ENCODE measurements at regions not wholly inside any gene's neighbourhood (a gene's known extent, or its start where the extent isn't known, plus 50 kb on each side); places are given as distances from the start of the nearest gene placed in this dataset.
"Not testable (repeated sequence)": the region's sequence is repeated elsewhere in the genome, so short reads cannot be mapped to it uniquely, and the experiment has no call there.

GRCh38 chr13:65677906-65678305 lies 1552.2 kb downstream of the PCDH9 start (continued):
- TF ChIP-seq IRF3 (IDR thresholded peaks at IDR 0.05), result no peak
- no peak for TF ChIP-seq YY1 (IDR thresholded peaks at IDR 0.05; ENCODE audit: low read depth, low read length)

- POLR2A ChIA-PET; in situ Hi-C loops (cut with MboI); H4K20me1 ChIP-seq (ENCODE audit: control insufficient read depth, insufficient read depth); H3K9ac ChIP-seq (ENCODE audit: control insufficient read depth, insufficient read depth, low read length); H3K79me2 ChIP-seq (ENCODE audit: control insufficient read depth, insufficient read depth, low read length); H3K4me2 ChIP-seq (ENCODE audit: control insufficient read depth, insufficient read depth); H3K9me3 ChIP-seq (replicated peaks; ENCODE audit: control insufficient read depth, insufficient read depth, low read length); ATAC-seq; H3K27ac ChIP-seq (ENCODE audit: control insufficient read depth, insufficient read depth); BruUV-seq (replicated peaks); DNase-seq (ENCODE audit: low read depth, low spot score); CTCF ChIA-PET; H3K36me3 ChIP-seq (ENCODE audit: control insufficient read depth in 2 of 2, insufficient read depth in 2 of 2, low read length in 1 of 2); intact Hi-C loops (cut with micrococcal nuclease; ENCODE audit: unreplicated experiment); H3K27me3 ChIP-seq (replicated peaks in 1 of 2; ENCODE audit: control insufficient read depth in 2 of 2, insufficient read depth in 2 of 2, low read length in 1 of 2); H3K4me1 ChIP-seq (ENCODE audit: control insufficient read depth, insufficient read depth, low read length); RAD21 ChIA-PET (ENCODE audit: unreplicated experiment); FAIRE-seq; H2AFZ ChIP-seq (ENCODE audit: control insufficient read depth, low read depth, low read length); H3K4me3 ChIP-seq: not testable (repeated sequence)
- SMC1A ChIA-PET (ENCODE audit: uncharacterized antibody, unreplicated experiment), result interaction anchor here (0.6 kb wide), 1 partner anchor 665 kb away, joined by 3 read pairs; no protein-coding TSS in a partner anchor
- WGBS (ENCODE audit: insufficient coverage, insufficient replicate concordance, low lambda C conversion rate, missing lambda C conversion rate), result 1% methylated on average over 5 of the region's 5 CpGs
These were observed 1554.8 kb downstream of the PCDH9 start for GRCh38 chr13:65675383-65675782.

- ChIA-PET RAD21 (ENCODE audit: unreplicated experiment) (no interaction called here), POLR2A (no interaction called here), SMC1A (ENCODE audit: uncharacterized antibody, unreplicated experiment) (interaction anchor here (0.7 kb wide), 1 partner anchor 128 kb away, joined by 4 read pairs; no protein-coding TSS in a partner anchor), CTCF (no interaction called here)
- ATAC-seq (no peak), DNase-seq (ENCODE audit: low read depth, low spot score) (no peak), FAIRE-seq (no peak)
- Histone ChIP-seq H4K20me1 (ENCODE audit: control insufficient read depth, insufficient read depth) (no peaks in the 10 kb centered on the region), H3K4me1 (ENCODE audit: control insufficient read depth, insufficient read depth, low read length) (no peaks in the 10 kb centered on the region), H3K9ac (ENCODE audit: control insufficient read depth, insufficient read depth, low read length) (no peak overlapping the region), H3K4me2 (ENCODE audit: control insufficient read depth, insufficient read depth) (no peak overlapping the region), H3K9me3 (replicated peaks; ENCODE audit: control insufficient read depth, insufficient read depth, low read length) (no peaks in the 10 kb centered on the region), H3K36me3 (ENCODE audit: control insufficient read depth in 2 of 2, insufficient read depth in 2 of 2, low read length in 1 of 2) (no peaks in the 10 kb centered on the region), H3K79me2 (ENCODE audit: control insufficient read depth, insufficient read depth, low read length) (no peaks in the 10 kb centered on the region), H2AFZ (ENCODE audit: control insufficient read depth, low read depth, low read length) (no peak overlapping the region), H3K27me3 (replicated peaks in 1 of 2; ENCODE audit: control insufficient read depth in 2 of 2, insufficient read depth in 2 of 2, low read length in 1 of 2) (no peaks in the 10 kb centered on the region), H3K27ac (ENCODE audit: control insufficient read depth, insufficient read depth) (no peak overlapping the region), H3K4me3 (no peak overlapping the region)
- BruUV-seq (replicated peaks), result no TSS peak
- WGBS (ENCODE audit: insufficient coverage, insufficient replicate concordance, low lambda C conversion rate, missing lambda C conversion rate), result 7% methylated on average over 6 of the region's 6 CpGs
- intact Hi-C loops (cut with micrococcal nuclease; ENCODE audit: unreplicated experiment), result no loop called here
- in situ Hi-C loops (cut with MboI), result no loop called here
- TF ChIP-seq SMC3 (IDR thresholded peaks at IDR 0.05; ENCODE audit: borderline replicate concordance, low read length) (no peak), USF1 (IDR thresholded peaks at IDR 0.05; ENCODE audit: borderline replicate concordance, extremely low read length, insufficient read depth, low read depth, low read length) (no peak), ZNF592 (IDR thresholded peaks at IDR 0.05) (no peak), NR2C2 (IDR thresholded peaks at IDR 0.05; ENCODE audit: borderline replicate concordance, control insufficient read depth, insufficient read length, low read depth) (no peak), STAT3 (IDR thresholded peaks at IDR 0.05; ENCODE audit: low read depth, low read length) (no peak), MEF2A (IDR thresholded peaks at IDR 0.05; ENCODE audit: insufficient read depth, low read depth, low read length) (no peak), NRF1 (conservative IDR thresholded peaks at IDR 0.05; ENCODE audit: low read depth, low read length) (no peak)
These were observed 1560.0 kb downstream of the PCDH9 start for GRCh38 chr13:65670014-65670625.
